GM12874 (cell line): ENCODE measurements at regions not wholly inside any gene's neighbourhood (a gene's known extent, or its start where the extent isn't known, plus 50 kb on each side); places are given as distances from the start of the nearest gene placed in this dataset.

Experiments used
- CTCF ChIP-seq: IDR thresholded peaks from 2 replicates; pipeline ENCODE4 v1.5.1; 2011; ENCODE audit warnings: low read depth, mild to moderate bottlenecking, control low read depth, low read length, moderate library complexity; ENCODE audit not compliant: insufficient read depth

DNA sequence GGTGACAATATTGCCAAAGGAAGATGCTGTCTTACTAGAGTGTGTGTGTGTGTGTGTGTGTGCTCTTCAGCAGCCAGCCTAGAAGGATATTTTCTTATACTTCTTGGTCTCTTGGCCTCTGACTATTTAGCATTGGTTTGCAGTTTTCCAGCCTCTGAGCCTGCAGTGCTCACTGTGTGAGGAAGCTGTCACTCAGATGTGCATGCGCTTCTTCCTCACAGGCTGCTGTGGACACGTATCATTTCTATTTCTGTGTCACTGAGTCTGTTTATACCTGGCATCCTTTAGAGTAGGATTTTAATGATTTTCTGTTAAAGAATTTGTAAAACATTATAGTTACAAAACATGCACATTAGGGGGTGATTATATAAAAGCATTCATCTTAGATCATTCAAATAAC, 83.3 kb downstream of the ALDH8A1 start:
- no peak for TF ChIP-seq CTCF

DNA sequence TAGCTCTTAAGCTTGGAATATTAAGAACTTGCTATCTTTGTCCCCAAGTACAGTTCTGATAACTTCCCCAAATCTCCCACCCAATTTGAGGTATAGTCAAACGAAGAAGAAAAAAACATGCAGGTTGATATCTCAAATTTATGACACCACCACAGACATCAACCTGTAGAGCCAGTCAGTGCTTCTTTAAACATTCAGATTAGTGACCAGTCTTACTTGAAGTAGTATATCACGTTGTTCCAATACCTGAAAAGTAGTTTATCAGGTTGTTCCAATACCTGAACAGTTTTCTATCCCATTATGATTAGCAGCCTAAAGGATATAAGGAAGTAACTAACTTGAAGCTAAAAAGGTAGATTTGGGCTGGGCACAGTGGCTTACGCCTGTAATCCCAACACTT, 85.3 kb downstream of the ALDH8A1 start:
- no peak for TF ChIP-seq CTCF

GRCh38 chr6:134863763-134864510, 86.0 kb downstream of the ALDH8A1 start:
- no peak for TF ChIP-seq CTCF

GRCh38 chr6:134854366-134854765, 95.5 kb downstream of the ALDH8A1 start:
- TF ChIP-seq CTCF = no peak

- TF ChIP-seq CTCF = no peak
Observed at GRCh38 chr6:134853111-134854055, 96.5 kb downstream of the ALDH8A1 start.

GRCh38 chr6:134851548-134851947, 98.4 kb downstream of the ALDH8A1 start:
- no peak for TF ChIP-seq CTCF

- no peak for TF ChIP-seq CTCF
Observed at GRCh38 chr6:134850721-134851305, 99.1 kb downstream of the ALDH8A1 start.
